ENCODE measurements at regions not wholly inside any gene's neighbourhood (a gene's known extent, or its start where the extent isn't known, plus 50 kb on each side); places are given as distances from the start of the nearest gene placed in this dataset.
"Not testable (repeated sequence)": the region's sequence is repeated elsewhere in the genome, so short reads cannot be mapped to it uniquely, and the experiment has no call there.

GRCh38 chr2:242111954-242112353, 242.4 kb downstream of the RTP5 start:
- not testable (repeated sequence) for DNase-seq (ENCODE audit: extremely low read depth in 1 of 11, low read depth in 9 of 11, low spot score in 4 of 11)

GRCh38 chr2:242113492-242113891, 244.0 kb downstream of the RTP5 start:
- not testable (repeated sequence) for DNase-seq (ENCODE audit: extremely low read depth in 1 of 11, low read depth in 9 of 11, low spot score in 4 of 11)

GRCh38 chr2:242116676-242117075, 247.1 kb downstream of the RTP5 start:
- not testable (repeated sequence) for DNase-seq (ENCODE audit: extremely low read depth in 1 of 11, low read depth in 9 of 11, low spot score in 4 of 11)

GRCh38 chr2:242117305-242117704, 247.8 kb downstream of the RTP5 start:
- not testable (repeated sequence) for DNase-seq (ENCODE audit: extremely low read depth in 1 of 11, low read depth in 9 of 11, low spot score in 4 of 11)

- DNase-seq (ENCODE audit: extremely low read depth in 1 of 11, low read depth in 9 of 11, low spot score in 4 of 11) = not testable (repeated sequence)
Measured at GRCh38 chr2:242119682-242120081, 250.2 kb downstream of the RTP5 start.

GRCh38 chr2:242130682-242131081, 261.2 kb downstream of the RTP5 start:
- not testable (repeated sequence) for DNase-seq (ENCODE audit: extremely low read depth in 1 of 11, low read depth in 9 of 11, low spot score in 4 of 11)

GRCh38 chr2:242159921-242160320, 290.4 kb downstream of the RTP5 start:
- not testable (repeated sequence) for DNase-seq (ENCODE audit: extremely low read depth in 1 of 11, low read depth in 9 of 11, low spot score in 4 of 11)

- not testable (repeated sequence) for DNase-seq (ENCODE audit: extremely low read depth in 1 of 11, low read depth in 9 of 11, low spot score in 4 of 11)
Measured at GRCh38 chr2:242165115-242165514, 295.6 kb downstream of the RTP5 start.

- DNase-seq (ENCODE audit: extremely low read depth in 1 of 11, low read depth in 9 of 11, low spot score in 4 of 11) = not testable (repeated sequence)
Measured at GRCh38 chr2:242171290-242171689, 301.8 kb downstream of the RTP5 start.

Data from renal cortex interstitium (tissue), 11 donors.